ENCODE measurements at regions not wholly inside any gene's neighbourhood (a gene's known extent, or its start where the extent isn't known, plus 50 kb on each side); places are given as distances from the start of the nearest gene placed in this dataset.
A peak's percentile ranks its signal among the peaks of the same experiment; 100 is the strongest.

DNA sequence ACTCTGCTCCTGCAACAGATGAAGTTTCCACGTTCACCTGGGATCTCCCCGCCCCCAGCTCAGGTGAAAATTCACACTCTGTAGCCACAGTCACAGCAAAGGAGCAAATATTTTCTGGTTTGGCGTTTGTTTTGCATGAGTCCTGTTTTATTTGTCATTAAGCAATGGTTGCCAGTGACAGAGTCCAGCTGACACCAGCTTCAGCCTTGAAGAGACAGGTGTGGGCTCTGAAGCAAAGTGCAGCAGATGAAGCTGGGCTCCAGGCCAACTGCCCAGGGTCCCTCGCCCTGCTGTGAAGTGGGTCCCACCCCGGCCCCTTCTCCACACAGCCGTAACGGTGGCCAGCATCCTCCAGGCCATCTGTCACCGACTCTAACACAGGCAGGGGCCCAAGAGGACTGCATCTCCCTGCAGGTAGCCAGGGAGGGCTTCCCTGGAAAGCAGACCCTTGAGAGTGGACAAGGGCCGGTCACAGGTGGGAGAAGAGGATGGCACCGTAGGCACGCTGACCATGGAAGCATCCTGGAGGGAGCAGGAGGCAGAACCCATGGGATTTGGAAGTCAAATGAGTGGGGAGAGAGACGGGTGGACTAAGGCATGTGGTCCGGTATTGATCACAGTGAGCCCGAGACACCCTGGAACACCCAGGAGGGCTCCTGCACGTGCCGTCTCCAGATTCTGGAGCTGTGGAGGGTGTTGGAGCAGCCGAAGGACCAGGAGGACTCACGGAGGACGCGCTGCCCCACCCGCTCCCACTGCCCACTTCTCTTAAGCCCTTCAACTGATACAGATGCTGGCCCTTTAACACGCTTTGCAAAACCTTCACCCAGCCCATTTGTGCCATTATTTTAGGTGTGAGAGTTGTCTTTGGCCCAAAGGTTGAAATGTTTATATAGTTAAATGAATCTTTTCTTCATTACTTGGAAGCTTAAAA lies 294.5 kb downstream of the BRD1 start:
- no peak for DNase-seq

DNA sequence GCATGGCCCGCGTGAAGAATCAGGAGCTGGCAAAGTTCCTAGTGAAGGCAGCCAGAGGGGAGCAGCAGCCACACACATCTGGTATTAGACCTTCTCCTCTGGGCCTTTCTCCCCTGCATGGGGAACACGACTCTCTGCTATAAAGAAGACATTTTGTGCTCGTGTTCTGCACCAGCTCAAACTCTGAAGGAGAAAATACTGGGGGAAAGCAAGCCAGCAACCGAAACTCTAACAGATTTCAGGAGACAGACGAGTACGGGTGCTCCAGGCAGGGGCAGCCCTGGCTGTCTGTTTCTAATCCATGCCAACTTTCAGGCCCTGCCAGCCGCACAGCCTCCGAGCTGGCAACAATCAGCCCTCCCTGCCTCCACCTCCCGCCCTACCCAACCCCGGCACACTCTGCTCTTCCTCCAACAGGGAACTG lies 296.3 kb downstream of the BRD1 start:
- peak in 12 of 51 donors; percentile 9 to 44 (median 24) for DNase-seq

- peak in 1 of 51 donors; percentile 20 for DNase-seq
Observed at GRCh38 chr22:49530671-49531367, 296.9 kb downstream of the BRD1 start.

GRCh38 chr22:49528420-49528720 lies 299.3 kb downstream of the BRD1 start:
- DNase-seq, result no peak

GRCh38 chr22:49527611-49528419 lies 299.9 kb downstream of the BRD1 start:
- DNase-seq, result no peak

- DNase-seq, result peak in 30 of 51 donors; percentile 5 to 74 (median 34)
Observed at GRCh38 chr22:49525801-49526535, 301.7 kb downstream of the BRD1 start.

DNA sequence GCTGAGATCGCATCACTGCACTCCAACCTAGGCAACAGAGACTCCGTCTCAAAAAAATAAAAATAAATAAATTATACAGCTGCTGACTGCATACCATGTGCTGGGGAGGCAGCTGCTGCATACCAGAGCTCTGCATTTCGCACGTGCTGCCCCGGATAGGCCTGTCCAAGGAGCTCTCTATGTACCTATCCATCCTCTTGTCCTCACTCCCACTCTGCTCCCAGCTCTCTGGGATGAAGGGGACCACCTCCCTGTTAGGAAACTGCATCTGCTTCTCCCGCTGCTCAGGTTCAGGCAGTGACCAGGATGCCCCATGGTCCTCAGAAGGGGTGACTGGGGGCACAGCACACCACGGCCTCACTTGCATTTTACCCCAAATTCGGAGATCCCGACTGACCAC lies 302.3 kb downstream of the BRD1 start:
- DNase-seq, result no peak

- peak in 1 of 51 donors; percentile 13 for DNase-seq
Observed at GRCh38 chr22:49524362-49524761, 303.3 kb downstream of the BRD1 start.

- DNase-seq, result no peak
Observed at GRCh38 chr22:49523374-49524008, 304.2 kb downstream of the BRD1 start.

- DNase-seq, result no peak
Observed at GRCh38 chr22:49522582-49523373, 304.9 kb downstream of the BRD1 start.

- DNase-seq, result peak in 11 of 51 donors; percentile 5 to 65 (median 31)
Observed at GRCh38 chr22:49521787-49522224, 305.9 kb downstream of the BRD1 start.

- DNase-seq, result no peak
Observed at GRCh38 chr22:49519117-49519737, 308.4 kb downstream of the BRD1 start.

DNA sequence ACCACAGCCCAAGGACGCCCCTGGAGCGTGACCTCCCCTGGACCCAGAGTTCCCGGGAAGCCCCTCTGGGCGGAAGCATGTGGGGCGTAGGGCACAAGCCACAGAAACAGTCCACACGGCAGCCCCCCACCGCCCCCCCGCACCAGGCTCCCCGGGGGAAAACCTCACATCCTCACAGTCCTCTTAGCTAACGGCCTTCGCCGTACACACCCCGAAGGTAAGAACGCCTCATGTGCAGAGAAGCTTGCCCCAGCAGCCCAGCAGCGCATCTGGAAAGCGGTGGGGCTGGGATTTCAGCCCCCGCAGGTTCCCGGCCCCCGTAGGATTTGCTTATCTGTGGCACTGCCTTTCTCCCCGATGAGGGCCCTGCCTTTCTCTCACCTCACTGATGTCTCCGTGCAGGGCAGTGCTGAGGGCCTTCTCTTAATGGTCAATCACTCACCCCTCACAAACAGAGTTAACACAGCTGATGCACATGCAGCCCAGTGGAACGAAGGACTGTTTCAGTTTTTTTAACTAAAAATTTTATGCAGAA lies 309.2 kb downstream of the BRD1 start:
- DNase-seq, result no peak

DNA sequence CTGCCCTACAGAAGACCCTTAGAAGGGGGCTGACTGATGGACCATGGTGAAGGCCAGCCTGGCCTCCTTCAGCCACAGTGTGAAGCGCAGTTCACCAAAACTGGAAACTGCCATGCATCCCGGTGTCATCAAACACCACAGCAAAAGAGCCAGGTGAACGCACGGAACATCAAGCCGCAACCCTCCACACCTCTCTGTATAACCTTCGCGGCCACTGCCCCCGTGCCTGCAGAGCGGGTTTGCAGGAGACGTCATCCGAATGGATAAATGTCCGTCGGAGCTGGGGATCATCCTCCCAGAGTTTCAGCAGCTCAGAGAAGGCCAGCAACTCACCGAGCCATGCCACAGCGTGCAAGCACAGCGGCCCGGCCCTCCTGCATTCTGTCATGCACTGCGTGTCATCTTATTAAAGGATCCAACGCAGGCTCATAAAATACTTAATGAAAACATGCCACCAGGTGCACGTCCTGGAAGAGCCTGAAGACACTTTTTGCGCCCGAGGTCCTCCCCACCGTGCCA lies 309.9 kb downstream of the BRD1 start:
- no peak for DNase-seq

- DNase-seq, result no peak
Observed at GRCh38 chr22:49517211-49517610, 310.5 kb downstream of the BRD1 start.

DNA sequence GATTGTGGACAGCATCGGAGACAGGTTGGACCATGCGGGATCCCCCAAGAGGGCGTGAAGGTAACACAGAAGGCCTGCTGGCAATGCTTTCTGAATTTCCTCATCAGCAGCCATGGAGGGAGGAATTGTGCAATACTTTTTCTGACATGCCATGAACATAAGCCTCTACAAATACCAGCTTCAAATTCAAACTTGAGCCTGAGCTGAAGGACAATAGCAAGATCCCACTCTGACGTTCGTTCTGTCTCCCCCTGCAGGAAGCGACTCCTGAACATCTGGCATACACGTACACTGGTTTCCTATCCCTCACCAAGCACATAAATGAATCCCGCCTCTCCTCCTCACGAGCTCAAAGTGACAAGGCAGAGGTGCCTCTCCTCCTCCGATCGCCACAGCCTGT lies 312.2 kb downstream of the BRD1 start:
- DNase-seq, result no peak

- DNase-seq, result peak in 1 of 51 donors; percentile 18
Observed at GRCh38 chr22:49514641-49515040, 313.0 kb downstream of the BRD1 start.

DNA sequence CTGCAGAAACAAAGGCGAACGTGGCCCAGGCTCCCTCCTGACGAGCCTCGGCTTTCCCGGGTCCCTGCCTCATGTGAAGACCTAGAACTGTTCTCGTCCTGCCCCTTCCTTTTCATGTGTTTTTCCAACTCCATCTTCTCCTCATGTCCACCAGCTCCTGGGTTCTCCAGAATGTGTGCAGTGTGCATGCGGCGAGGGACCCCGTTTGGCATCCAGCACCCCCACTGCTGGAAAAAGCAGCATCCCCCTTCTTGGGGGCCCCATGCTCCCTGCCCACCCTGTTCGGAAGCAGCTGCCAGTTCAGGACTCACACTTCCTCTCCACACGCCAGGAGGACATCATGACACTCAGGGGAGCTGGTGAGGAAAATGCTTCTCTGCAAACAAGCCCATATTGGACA lies 313.5 kb downstream of the BRD1 start:
- DNase-seq, result no peak

GRCh38 chr22:49513358-49513851 lies 314.3 kb downstream of the BRD1 start:
- no peak for DNase-seq

Data from hypothalamus (tissue), 51 donors.